ENCODE measurements at regions not wholly inside any gene's neighbourhood (a gene's known extent, or its start where the extent isn't known, plus 50 kb on each side); places are given as distances from the start of the nearest gene placed in this dataset.
A peak's percentile ranks its signal among the peaks of the same experiment; 100 is the strongest.

GRCh38 chr16:85202631-85203461, 90.6 kb upstream of the CIBAR2 start:
- H3K27ac ChIP-seq (ENCODE audit: low read depth in 2 of 2, low read length in 1 of 2): peak overlapping the region; percentile 60 to 95; a peak in 3 of 4 replicates
- H3F3A ChIP-seq (replicated peaks; ENCODE audit: insufficient read depth): no peaks in the 10 kb centered on the region
- H2AFZ ChIP-seq (ENCODE audit: low read depth): no peak overlapping the region
- H3K79me2 ChIP-seq (ENCODE audit: insufficient read depth): peaks cover 25% of the 10 kb centered on the region; the same call in 1 of the 2 replicates
- H3K9me2 ChIP-seq: no peaks in the 10 kb centered on the region
- H4K20me1 ChIP-seq (ENCODE audit: insufficient read depth): no peaks in the 10 kb centered on the region
- peak overlapping the region; percentile 45; the same call in 1 of the 2 replicates for H3K4me2 ChIP-seq
- CTCF ChIA-PET: interaction anchor here (1.0 to 6.7 kb wide), 9 partner anchors 8 to 175 kb away, joined by 3 to 43 read pairs (median 4); partner anchors contain the start of gene KIAA0513
- no peak overlapping the region for H3K4me3 ChIP-seq (ENCODE audit: low read depth in 2 of 2, low read length in 1 of 2)
- no peaks in the 10 kb centered on the region for H3K9me3 ChIP-seq
- POLR2A ChIA-PET: interaction anchor here (0.7 to 1.5 kb wide), 7 partner anchors 15 to 43 kb away, joined by 3 to 5 read pairs (median 4); no protein-coding TSS in a partner anchor
- peaks cover 14 to 62% of the 10 kb centered on the region in 2 experiments; a peak in 3 of 4 replicates for H3K4me1 ChIP-seq (ENCODE audit: control insufficient read depth in 1 of 2, insufficient read depth in 2 of 2, low read depth in 1 of 2, low read length in 1 of 2)
- peak; percentile 95 for DNase-seq
- 32% methylated on average over 8 of the region's 21 CpGs for WGBS (ENCODE audit: low lambda C conversion rate)
- H3K27me3 ChIP-seq (ENCODE audit: insufficient read depth): no peaks in the 10 kb centered on the region
- H3K36me3 ChIP-seq (replicated peaks in 1 of 2; ENCODE audit: control insufficient read depth in 1 of 2, insufficient read depth in 2 of 2, low read length in 1 of 2): no peaks in the 10 kb centered on the region
- peak overlapping the region; percentile 54; the same call in 1 of the 2 replicates for H3K9ac ChIP-seq
- TF ChIP-seq MAX (IDR thresholded peaks at IDR 0.05; ENCODE audit: low read depth): no peak
- no peak for TF ChIP-seq FOSL2 (IDR thresholded peaks at IDR 0.05; ENCODE audit: borderline replicate concordance, low read depth)
- TF ChIP-seq IRF3 (IDR thresholded peaks at IDR 0.05; ENCODE audit: low read depth, low read length): no peak
- no peak for TF ChIP-seq TCF12 (IDR thresholded peaks at IDR 0.05)
- TF ChIP-seq FOXJ3 (CRISPR knock-in tag; IDR thresholded peaks at IDR 0.05): peak; percentile 71
- peak; percentile 8; the same call in 1 of the 2 replicates for TF ChIP-seq RAD21 (IDR thresholded peaks at IDR 0.05; ENCODE audit: low read length)
- no peak for TF ChIP-seq TEAD4 (IDR thresholded peaks at IDR 0.05; ENCODE audit: borderline replicate concordance, insufficient read depth)
- no peak for TF ChIP-seq YY1 (IDR thresholded peaks at IDR 0.05; ENCODE audit: low read depth)
- no peak; the same call in 1 of the 2 replicates for TF ChIP-seq RCOR1 (IDR thresholded peaks at IDR 0.05; ENCODE audit: low read length)
- no peak for TF ChIP-seq PBX3 (IDR thresholded peaks at IDR 0.05)
- no peak for TF ChIP-seq EZH2phosphoT487 (IDR thresholded peaks at IDR 0.05; ENCODE audit: borderline replicate concordance, low read depth)
- TF ChIP-seq JUND (IDR thresholded peaks at IDR 0.05): no peak
- no peak for TF ChIP-seq USF1 (IDR thresholded peaks at IDR 0.05; ENCODE audit: borderline replicate concordance, low read depth)
- TF ChIP-seq MEF2A (IDR thresholded peaks at IDR 0.05; ENCODE audit: borderline replicate concordance, low read depth): no peak
- TF ChIP-seq SMC3 (IDR thresholded peaks at IDR 0.05; ENCODE audit: low read depth, low read length): no peak; the same call in 1 of the 2 replicates
- TF ChIP-seq GABPA (IDR thresholded peaks at IDR 0.05; ENCODE audit: low read depth): no peak
- TF ChIP-seq CHD2 (IDR thresholded peaks at IDR 0.05; ENCODE audit: low read length, partially characterized antibody): peak; percentile 6
- TF ChIP-seq NFIC (IDR thresholded peaks at IDR 0.05; ENCODE audit: borderline replicate concordance): no peak
- peak in 1 of 2 experiments; percentile 73; a peak in 3 of 4 replicates for TF ChIP-seq EP300 (IDR thresholded peaks at IDR 0.05; ENCODE audit: borderline replicate concordance in 1 of 2, low read depth in 1 of 2, low read length in 1 of 2)
- TF ChIP-seq RXRA (IDR thresholded peaks at IDR 0.05; ENCODE audit: borderline replicate concordance, low read depth): no peak
- TF ChIP-seq REST (IDR thresholded peaks at IDR 0.05; ENCODE audit: low read depth, low read length): no peak
- TF ChIP-seq NRF1 (IDR thresholded peaks at IDR 0.05; ENCODE audit: low read depth, low read length): no peak
- TF ChIP-seq GATA2 (CRISPR knock-in tag; IDR thresholded peaks at IDR 0.05): peak; percentile 21; the same call in 1 of the 2 replicates
- 0 out of 2 replicates have a peak, but pooled peaks have one; percentile 36 for TF ChIP-seq RFX5 (IDR thresholded peaks at IDR 0.05; ENCODE audit: low read length)
